ENCODE measurements at regions not wholly inside any gene's neighbourhood (a gene's known extent, or its start where the extent isn't known, plus 50 kb on each side); places are given as distances from the start of the nearest gene placed in this dataset.

- DNase-seq (ENCODE audit: low spot score): no peak
- H3K27ac ChIP-seq: no peak overlapping the region
- POLR2A ChIA-PET (ENCODE audit: low non-redundant PET): no interaction called here
- TF ChIP-seq, protein P1, sequence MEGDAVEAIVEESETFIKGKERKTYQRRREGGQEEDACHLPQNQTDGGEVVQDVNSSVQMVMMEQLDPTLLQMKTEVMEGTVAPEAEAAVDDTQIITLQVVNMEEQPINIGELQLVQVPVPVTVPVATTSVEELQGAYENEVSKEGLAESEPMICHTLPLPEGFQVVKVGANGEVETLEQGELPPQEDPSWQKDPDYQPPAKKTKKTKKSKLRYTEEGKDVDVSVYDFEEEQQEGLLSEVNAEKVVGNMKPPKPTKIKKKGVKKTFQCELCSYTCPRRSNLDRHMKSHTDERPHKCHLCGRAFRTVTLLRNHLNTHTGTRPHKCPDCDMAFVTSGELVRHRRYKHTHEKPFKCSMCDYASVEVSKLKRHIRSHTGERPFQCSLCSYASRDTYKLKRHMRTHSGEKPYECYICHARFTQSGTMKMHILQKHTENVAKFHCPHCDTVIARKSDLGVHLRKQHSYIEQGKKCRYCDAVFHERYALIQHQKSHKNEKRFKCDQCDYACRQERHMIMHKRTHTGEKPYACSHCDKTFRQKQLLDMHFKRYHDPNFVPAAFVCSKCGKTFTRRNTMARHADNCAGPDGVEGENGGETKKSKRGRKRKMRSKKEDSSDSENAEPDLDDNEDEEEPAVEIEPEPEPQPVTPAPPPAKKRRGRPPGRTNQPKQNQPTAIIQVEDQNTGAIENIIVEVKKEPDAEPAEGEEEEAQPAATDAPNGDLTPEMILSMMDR (conservative IDR thresholded peaks at IDR 0.05; ENCODE audit: low read depth): no peak
- CTCF ChIA-PET: no interaction called here
These were observed 195.8 kb downstream of the NXNL2 start for GRCh38 chr9:88730780-88731179.

- ChIA-PET CTCF (no interaction called here), POLR2A (ENCODE audit: low non-redundant PET) (no interaction called here)
- no peak for DNase-seq (ENCODE audit: low spot score)
- TF ChIP-seq, protein P1 (conservative IDR thresholded peaks at IDR 0.05; ENCODE audit: low read depth): no peak
- H3K27ac ChIP-seq: no peak overlapping the region
These were observed 197.2 kb downstream of the NXNL2 start for GRCh38 chr9:88732128-88732527.

DNA sequence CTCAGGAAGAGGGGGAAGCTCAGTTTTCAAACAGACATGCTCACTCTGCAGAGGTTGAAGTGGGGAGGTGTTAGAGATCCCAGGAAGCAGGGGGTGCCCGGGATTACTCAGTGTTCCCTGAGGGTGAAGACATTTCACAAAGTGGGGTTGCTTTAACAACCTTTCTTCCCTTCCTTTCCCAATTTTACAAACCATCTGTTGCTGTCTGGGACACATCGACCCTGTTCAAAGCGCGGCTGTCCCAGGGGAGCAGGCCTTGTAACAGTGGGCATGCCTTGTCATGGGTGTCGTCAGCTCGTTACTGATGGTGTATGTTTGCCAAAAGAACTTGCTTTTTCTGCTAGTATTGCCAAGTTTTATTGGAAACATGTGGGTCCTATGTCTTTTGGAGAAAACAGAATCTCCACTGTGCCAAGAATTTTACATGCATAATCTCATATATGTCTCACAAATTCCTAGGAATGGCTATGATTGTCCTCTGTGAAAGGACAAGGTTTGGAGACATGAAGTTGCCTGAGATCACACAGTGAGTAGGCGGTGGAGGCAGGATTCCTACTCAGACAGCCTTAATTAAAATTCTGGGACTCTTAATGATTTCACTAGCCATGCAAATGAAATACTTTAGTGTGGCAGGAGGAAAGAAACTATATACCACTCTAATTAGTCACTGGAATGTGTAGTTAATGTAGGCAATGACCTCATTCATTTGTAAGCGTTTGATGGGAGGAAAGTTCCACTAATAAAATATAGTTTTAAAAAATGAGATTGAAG is 198.9 kb downstream of the NXNL2 start:
- DNase-seq (ENCODE audit: low spot score): peak; percentile 46
- ChIA-PET POLR2A (ENCODE audit: low non-redundant PET) (no interaction called here), CTCF (no interaction called here)
- TF ChIP-seq, protein P1 (conservative IDR thresholded peaks at IDR 0.05; ENCODE audit: low read depth): no peak
- no peak overlapping the region for H3K27ac ChIP-seq

- ChIA-PET POLR2A (ENCODE audit: low non-redundant PET) (no interaction called here), CTCF (interaction anchor here (0.9 kb wide), 1 partner anchor 267 kb away, joined by 3 read pairs; no protein-coding TSS in a partner anchor)
- DNase-seq (ENCODE audit: low spot score): no peak
- TF ChIP-seq, protein P1 (conservative IDR thresholded peaks at IDR 0.05; ENCODE audit: low read depth): no peak
- no peak overlapping the region for H3K27ac ChIP-seq
These were observed 199.5 kb downstream of the NXNL2 start for GRCh38 chr9:88734527-88734926.

GRCh38 chr9:88736136-88736637 is 201.2 kb downstream of the NXNL2 start:
- DNase-seq (ENCODE audit: low spot score): no peak
- H3K27ac ChIP-seq: no peak overlapping the region
- CTCF ChIA-PET: no interaction called here
- POLR2A ChIA-PET (ENCODE audit: low non-redundant PET): no interaction called here
- TF ChIP-seq, protein P1 (conservative IDR thresholded peaks at IDR 0.05; ENCODE audit: low read depth): no peak

GRCh38 chr9:88737031-88737430 is 202.1 kb downstream of the NXNL2 start:
- no peak for DNase-seq (ENCODE audit: low spot score)
- POLR2A ChIA-PET (ENCODE audit: low non-redundant PET): no interaction called here
- CTCF ChIA-PET: no interaction called here
- H3K27ac ChIP-seq: no peak overlapping the region
- TF ChIP-seq, protein P1 (conservative IDR thresholded peaks at IDR 0.05; ENCODE audit: low read depth): no peak

All from RWPE1 (cell line).